ENCODE measurements at regions not wholly inside any gene's neighbourhood (a gene's known extent, or its start where the extent isn't known, plus 50 kb on each side); places are given as distances from the start of the nearest gene placed in this dataset.

DNA sequence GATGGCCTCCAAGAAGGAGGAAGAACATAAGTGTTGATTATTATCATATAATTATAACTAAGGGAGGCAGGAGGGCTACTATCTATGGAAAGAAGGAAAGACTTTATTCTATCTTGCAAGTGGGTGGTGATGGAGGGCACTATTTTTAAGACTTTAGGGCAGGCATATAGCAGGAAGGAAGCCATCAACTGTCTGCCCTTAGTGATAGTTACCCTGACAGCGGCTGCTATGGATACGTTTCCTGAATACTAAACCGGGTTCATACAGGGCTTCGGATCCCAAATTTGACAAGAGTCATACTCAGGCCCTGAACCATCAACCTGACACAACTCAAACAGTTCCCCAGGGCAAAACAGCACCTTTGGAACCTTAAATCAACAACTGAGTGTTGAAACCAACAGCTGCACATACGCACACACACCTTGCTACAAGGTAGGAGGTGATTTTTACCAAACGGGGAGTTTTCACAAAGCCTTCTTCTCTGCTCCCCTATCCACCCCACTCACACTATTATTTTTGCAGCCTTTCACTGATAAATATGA, 397.2 kb downstream of the OMA1 start:
- no peaks in the 10 kb centered on the region for H3K79me2 ChIP-seq (ENCODE audit: insufficient read depth, low read length)
- H4K20me1 ChIP-seq (ENCODE audit: low read depth, low read length) = no peaks in the 10 kb centered on the region
- no peak overlapping the region for H2AFZ ChIP-seq (ENCODE audit: low read depth, low read length, severe bottlenecking)
- no peak overlapping the region for H3K27ac ChIP-seq (ENCODE audit: low read depth, low read length)
- no peak overlapping the region for H3K4me3 ChIP-seq (ENCODE audit: insufficient read depth, low read length, poor library complexity, severe bottlenecking)
- H3K4me2 ChIP-seq (ENCODE audit: low read depth, low read length, poor library complexity, severe bottlenecking) = no peak overlapping the region
- H3K9me2 ChIP-seq (replicated peaks; ENCODE audit: insufficient read depth, low read length) = no peaks in the 10 kb centered on the region
- no peaks in the 10 kb centered on the region for H3K27me3 ChIP-seq (ENCODE audit: low read length)
- TF ChIP-seq, protein P1, sequence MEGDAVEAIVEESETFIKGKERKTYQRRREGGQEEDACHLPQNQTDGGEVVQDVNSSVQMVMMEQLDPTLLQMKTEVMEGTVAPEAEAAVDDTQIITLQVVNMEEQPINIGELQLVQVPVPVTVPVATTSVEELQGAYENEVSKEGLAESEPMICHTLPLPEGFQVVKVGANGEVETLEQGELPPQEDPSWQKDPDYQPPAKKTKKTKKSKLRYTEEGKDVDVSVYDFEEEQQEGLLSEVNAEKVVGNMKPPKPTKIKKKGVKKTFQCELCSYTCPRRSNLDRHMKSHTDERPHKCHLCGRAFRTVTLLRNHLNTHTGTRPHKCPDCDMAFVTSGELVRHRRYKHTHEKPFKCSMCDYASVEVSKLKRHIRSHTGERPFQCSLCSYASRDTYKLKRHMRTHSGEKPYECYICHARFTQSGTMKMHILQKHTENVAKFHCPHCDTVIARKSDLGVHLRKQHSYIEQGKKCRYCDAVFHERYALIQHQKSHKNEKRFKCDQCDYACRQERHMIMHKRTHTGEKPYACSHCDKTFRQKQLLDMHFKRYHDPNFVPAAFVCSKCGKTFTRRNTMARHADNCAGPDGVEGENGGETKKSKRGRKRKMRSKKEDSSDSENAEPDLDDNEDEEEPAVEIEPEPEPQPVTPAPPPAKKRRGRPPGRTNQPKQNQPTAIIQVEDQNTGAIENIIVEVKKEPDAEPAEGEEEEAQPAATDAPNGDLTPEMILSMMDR (IDR thresholded peaks at IDR 0.05; ENCODE audit: insufficient read depth, low read length, poor library complexity, severe bottlenecking) = no peak
- TF ChIP-seq EZH2phosphoT487 (conservative IDR thresholded peaks at IDR 0.05; ENCODE audit: low read length) = no peak
- H3K9me3 ChIP-seq (ENCODE audit: insufficient read depth, low read length) = no peaks in the 10 kb centered on the region
- no peak overlapping the region for H3K9ac ChIP-seq (ENCODE audit: low read length)
- H3K36me3 ChIP-seq (ENCODE audit: low read length) = no peaks in the 10 kb centered on the region
- H3F3A ChIP-seq (ENCODE audit: insufficient read depth) = no peaks in the 10 kb centered on the region

DNA sequence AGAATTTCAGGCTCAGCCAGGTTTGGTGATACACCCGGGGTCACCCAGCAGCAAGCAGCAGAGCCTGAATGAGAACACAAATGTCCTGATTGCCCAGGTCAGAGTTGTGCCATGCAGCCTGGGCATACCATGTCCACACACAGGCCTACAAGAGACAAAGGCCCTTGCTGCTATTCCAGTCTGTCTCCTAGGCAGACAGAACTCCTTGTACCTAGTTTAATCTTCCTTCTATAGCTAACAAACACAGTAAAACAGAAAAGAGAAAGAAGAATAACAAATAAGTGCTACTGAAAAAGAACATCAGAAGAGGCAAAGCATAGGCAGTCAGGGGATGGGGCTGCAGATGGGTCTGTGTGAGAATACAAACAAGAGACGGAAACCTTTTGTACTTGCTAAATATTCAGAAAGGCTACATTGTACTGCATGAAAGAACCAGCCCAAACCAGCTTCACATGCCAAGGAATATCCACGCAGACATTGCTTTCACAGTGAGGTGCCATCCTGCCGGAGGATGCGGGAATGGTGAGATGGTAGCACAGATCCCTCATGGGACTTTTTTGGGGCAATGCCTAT, 401.7 kb downstream of the OMA1 start:
- H2AFZ ChIP-seq (ENCODE audit: low read depth, low read length, severe bottlenecking) = no peak overlapping the region
- H3K4me3 ChIP-seq (ENCODE audit: insufficient read depth, low read length, poor library complexity, severe bottlenecking) = no peak overlapping the region
- TF ChIP-seq, protein P1 (IDR thresholded peaks at IDR 0.05; ENCODE audit: insufficient read depth, low read length, poor library complexity, severe bottlenecking) = no peak
- no peak for TF ChIP-seq EZH2phosphoT487 (conservative IDR thresholded peaks at IDR 0.05; ENCODE audit: low read length)
- no peaks in the 10 kb centered on the region for H3K79me2 ChIP-seq (ENCODE audit: insufficient read depth, low read length)
- no peaks in the 10 kb centered on the region for H4K20me1 ChIP-seq (ENCODE audit: low read depth, low read length)
- H3K9ac ChIP-seq (ENCODE audit: low read length) = no peak overlapping the region
- no peaks in the 10 kb centered on the region for H3K36me3 ChIP-seq (ENCODE audit: low read length)
- H3K9me3 ChIP-seq (ENCODE audit: insufficient read depth, low read length) = no peaks in the 10 kb centered on the region
- no peak overlapping the region for H3K27ac ChIP-seq (ENCODE audit: low read depth, low read length)
- H3K4me2 ChIP-seq (ENCODE audit: low read depth, low read length, poor library complexity, severe bottlenecking) = no peak overlapping the region
- H3F3A ChIP-seq (ENCODE audit: insufficient read depth) = no peaks in the 10 kb centered on the region
- H3K9me2 ChIP-seq (replicated peaks; ENCODE audit: insufficient read depth, low read length) = no peaks in the 10 kb centered on the region
- H3K27me3 ChIP-seq (ENCODE audit: low read length) = no peaks in the 10 kb centered on the region

DNA sequence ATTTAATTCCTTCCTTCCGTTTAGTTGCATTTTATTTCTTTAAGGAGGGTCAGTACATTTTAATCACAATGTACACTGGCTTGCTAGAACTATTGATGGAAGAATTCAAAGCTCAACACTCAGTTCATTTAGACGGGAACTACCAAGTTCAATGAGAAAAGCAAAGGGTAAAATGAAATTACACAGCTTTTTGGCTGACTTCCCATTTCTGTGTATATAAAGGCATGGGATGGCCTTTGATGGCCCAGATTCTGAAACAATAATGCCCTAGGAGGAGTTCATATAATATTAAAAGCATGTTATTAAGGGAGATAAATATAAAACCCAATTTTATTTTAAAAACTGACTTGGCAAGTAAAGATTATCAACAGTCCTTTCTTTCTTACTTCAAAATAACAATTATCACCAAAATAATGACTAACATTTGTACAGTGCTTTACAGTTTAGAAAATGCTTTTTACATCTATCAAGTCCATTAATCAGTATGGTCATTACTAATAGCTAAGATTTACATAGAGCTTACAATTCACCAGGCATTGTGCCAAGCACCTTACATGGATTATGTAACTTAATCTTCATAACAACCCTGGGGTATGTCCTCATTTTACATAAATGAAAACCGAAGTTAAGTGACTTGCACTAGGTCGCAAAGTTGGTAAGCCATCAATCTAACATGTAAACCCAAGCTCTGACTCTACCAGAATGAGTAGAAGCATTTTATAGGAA, 402.4 kb downstream of the OMA1 start:
- H3K9me2 ChIP-seq (replicated peaks; ENCODE audit: insufficient read depth, low read length) = no peaks in the 10 kb centered on the region
- no peak overlapping the region for H3K4me3 ChIP-seq (ENCODE audit: insufficient read depth, low read length, poor library complexity, severe bottlenecking)
- H2AFZ ChIP-seq (ENCODE audit: low read depth, low read length, severe bottlenecking) = no peak overlapping the region
- H3K9me3 ChIP-seq (ENCODE audit: insufficient read depth, low read length) = no peaks in the 10 kb centered on the region
- no peak overlapping the region for H3K9ac ChIP-seq (ENCODE audit: low read length)
- no peaks in the 10 kb centered on the region for H3F3A ChIP-seq (ENCODE audit: insufficient read depth)
- H3K27me3 ChIP-seq (ENCODE audit: low read length) = no peaks in the 10 kb centered on the region
- H3K4me2 ChIP-seq (ENCODE audit: low read depth, low read length, poor library complexity, severe bottlenecking) = no peak overlapping the region
- no peaks in the 10 kb centered on the region for H3K79me2 ChIP-seq (ENCODE audit: insufficient read depth, low read length)
- TF ChIP-seq, protein P1 (IDR thresholded peaks at IDR 0.05; ENCODE audit: insufficient read depth, low read length, poor library complexity, severe bottlenecking) = no peak
- TF ChIP-seq EZH2phosphoT487 (conservative IDR thresholded peaks at IDR 0.05; ENCODE audit: low read length) = no peak
- H3K36me3 ChIP-seq (ENCODE audit: low read length) = no peaks in the 10 kb centered on the region
- H4K20me1 ChIP-seq (ENCODE audit: low read depth, low read length) = no peaks in the 10 kb centered on the region
- H3K27ac ChIP-seq (ENCODE audit: low read depth, low read length) = no peak overlapping the region
